IMR-90 (cell line): ENCODE measurements at regions not wholly inside any gene's neighbourhood (a gene's known extent, or its start where the extent isn't known, plus 50 kb on each side); places are given as distances from the start of the nearest gene placed in this dataset.

Source experiments
- ATAC-seq: fragments of 200-7000 bp; cut with Tn5 transposase; 2 replicates; pipeline ENCODE4 v1.9.1; 2020; ENCODE audit warnings: low read depth, mild to moderate bottlenecking, moderate library complexity
- BruUV-seq: library from RNA; stranded (reverse); fragments of 400-500 nt; replicated peaks from 2 replicates; lab custom pipeline; 2021; lab: Mats Ljungman, UMichigan
- CTCF ChIA-PET: fragments of 300-600 bp; formaldehyde crosslinking; extraction: SDS; loops from one replicate; lab custom pipeline; 2021; ENCODE audit warnings: antibody characterized with exemption; lab: Yijun Ruan, JAX
- POLR2A ChIA-PET: fragments of 300-600 bp; sonication (Branson Sonifier 250); formaldehyde crosslinking; loops from one replicate; lab custom pipeline; 2022; ENCODE audit warnings: antibody characterized with exemption; ENCODE audit not compliant: unreplicated experiment; lab: Charles Lee
- DNase-seq: peaks from one replicate; pipeline ENCODE4 v3.0.0; 2013
- H2AFZ ChIP-seq: replicated peaks from 2 replicates; pipeline ENCODE3; 2013; ENCODE audit warnings: low read length, mild to moderate bottlenecking; ENCODE audit not compliant: poor library complexity
- H2AK5ac ChIP-seq: 2 replicates; pipeline ENCODE4 v1.6.1; 2013; ENCODE audit warnings: low read depth, low read length, inconsistent platforms
- H2AK9ac ChIP-seq: replicated peaks from 2 replicates; pipeline ENCODE3; 2013; ENCODE audit warnings: mild to moderate bottlenecking, low read depth, low read length, moderate library complexity; ENCODE audit not compliant: poor library complexity
- H2BK120ac ChIP-seq: 2 replicates; pipeline ENCODE4 v1.6.1; 2013; ENCODE audit warnings: low read depth, low read length, inconsistent platforms
- H2BK15ac ChIP-seq: 3 replicates; pipeline ENCODE4 v1.6.1; 2013; ENCODE audit warnings: low read depth, low read length, inconsistent platforms
- H2BK20ac ChIP-seq: 2 replicates; pipeline ENCODE4 v1.6.1; 2013; ENCODE audit warnings: low read depth, mild to moderate bottlenecking, inconsistent platforms, low read length, moderate library complexity
- H2BK5ac ChIP-seq: 2 replicates; pipeline ENCODE4 v1.6.1; 2013; ENCODE audit warnings: mild to moderate bottlenecking, low read depth, low read length, inconsistent platforms; ENCODE audit not compliant: poor library complexity, severe bottlenecking
- H3K14ac ChIP-seq: replicated peaks from 2 replicates; pipeline ENCODE4 v1.6.1; 2013; ENCODE audit warnings: low read depth, low read length, inconsistent platforms
- H3K18ac ChIP-seq: 2 replicates; pipeline ENCODE4 v1.6.1; 2013; ENCODE audit warnings: low read depth, low read length, control low read depth
- H3K23ac ChIP-seq: 2 replicates; pipeline ENCODE4 v1.6.1; 2013; ENCODE audit warnings: low read depth, low read length, inconsistent platforms
- H3K27ac ChIP-seq: 2 replicates; pipeline ENCODE4 v1.5.1; 2013; ENCODE audit warnings: mild to moderate bottlenecking, control low read depth, low read length; ENCODE audit not compliant: insufficient read depth
- H3K27me3 ChIP-seq: 2 replicates; pipeline ENCODE4 v1.6.1; 2013; ENCODE audit warnings: low read length; ENCODE audit not compliant: control insufficient read depth, insufficient read depth
- H3K36me3 ChIP-seq: 2 replicates; pipeline ENCODE4 v1.6.1; 2013; ENCODE audit warnings: low read length, mixed read lengths; ENCODE audit not compliant: control insufficient read depth, insufficient read depth
- H3K4ac ChIP-seq: 2 replicates; pipeline ENCODE4 v1.6.1; 2013; ENCODE audit warnings: low read depth, low read length, inconsistent platforms
- H3K4me1 ChIP-seq: 2 replicates; pipeline ENCODE4 v1.6.1; 2013; ENCODE audit warnings: low read length, mixed read lengths; ENCODE audit not compliant: control insufficient read depth, insufficient read depth
- H3K4me2 ChIP-seq: 2 replicates; pipeline ENCODE4 v1.6.1; 2013; ENCODE audit warnings: low read depth, mild to moderate bottlenecking, control low read depth, low read length, moderate library complexity
- H3K4me3 ChIP-seq: 2 replicates; pipeline ENCODE4 v1.5.1; 2013; ENCODE audit warnings: low read depth, mild to moderate bottlenecking, control low read depth, low read length, moderate library complexity; ENCODE audit not compliant: insufficient read depth
- H3K56ac ChIP-seq: 2 replicates; pipeline ENCODE4 v1.6.1; 2013; ENCODE audit warnings: low read length, inconsistent platforms; ENCODE audit not compliant: insufficient read depth; ENCODE audit errors: extremely low read depth
- H3K79me1 ChIP-seq, 2 experiments: 2 replicates each; pipeline ENCODE4 v1.6.1; 2013; ENCODE audit warnings: low read length in 2 of 2, inconsistent platforms in 1 of 2, low read depth in 1 of 2
- H3K9ac ChIP-seq: 2 replicates; pipeline ENCODE4 v1.6.1; 2013; ENCODE audit warnings: low read depth, low read length, control low read depth
- H3K9me1 ChIP-seq: 2 replicates; pipeline ENCODE4 v1.6.1; 2013; ENCODE audit warnings: low read length, inconsistent platforms; ENCODE audit not compliant: insufficient read depth
- H3K9me3 ChIP-seq: 2 replicates; pipeline ENCODE4 v1.6.1; 2013; ENCODE audit warnings: low read length; ENCODE audit not compliant: control insufficient read depth, insufficient read depth
- H4K20me1 ChIP-seq: 2 replicates; pipeline ENCODE4 v1.6.1; 2013; ENCODE audit warnings: low read length, inconsistent platforms; ENCODE audit not compliant: insufficient read depth
- H4K5ac ChIP-seq: 2 replicates; pipeline ENCODE4 v1.6.1; 2013; ENCODE audit warnings: mild to moderate bottlenecking, low read depth, low read length, control low read depth
- H4K8ac ChIP-seq, 2 experiments: 2 replicates each; pipeline ENCODE4 v1.6.1; 2013; ENCODE audit warnings: low read depth in 2 of 2, low read length in 2 of 2, control low read depth in 1 of 2, inconsistent platforms in 1 of 2
- H4K91ac ChIP-seq: 2 replicates; pipeline ENCODE4 v1.6.1; 2013; ENCODE audit warnings: low read depth, low read length, inconsistent platforms; ENCODE audit not compliant: insufficient read depth
- CHD1 ChIP-seq: IDR thresholded peaks from 2 replicates; pipeline ENCODE4 v1.6.1; 2012; ENCODE audit warnings: low read depth, low read length, improper control_type of control experiment
- MXI1 ChIP-seq: IDR thresholded peaks from 2 replicates; pipeline ENCODE4 v1.6.1; 2012; ENCODE audit warnings: low read depth, mild to moderate bottlenecking, low read length, moderate library complexity, borderline replicate concordance
- NFE2L2 ChIP-seq: fragments of 150-350 bp; IDR thresholded peaks from 2 replicates; pipeline ENCODE4 v1.6.1; 2016; ENCODE audit warnings: low read depth, mild to moderate bottlenecking, low read length
- POLR2A ChIP-seq: IDR thresholded peaks from 2 replicates; pipeline ENCODE4 v1.6.1; 2012; ENCODE audit warnings: mild to moderate bottlenecking, low read depth, low read length
- RCOR1 ChIP-seq: IDR thresholded peaks from 2 replicates; pipeline ENCODE4 v1.6.1; 2012; ENCODE audit warnings: mild to moderate bottlenecking, low read length, improper control_type of control experiment; ENCODE audit not compliant: insufficient replicate concordance
- SMC3 ChIP-seq: fragments of 150-350 bp; IDR thresholded peaks from 2 replicates; pipeline ENCODE4 v1.6.1; 2016; ENCODE audit warnings: low read depth, mild to moderate bottlenecking, antibody characterized with exemption, low read length, moderate library complexity
- WGBS, 2 experiments: methylation state at CpG; one replicate each; pipeline versions ENCODE4 v1.1.5 to v1.1.7; 2013; ENCODE audit warnings: missing lambda C conversion rate in 2 of 2; ENCODE audit not compliant: insufficient read length in 1 of 2; ENCODE audit errors: extremely low coverage in 2 of 2; 5-methylcytosine and 5-hydroxymethylcytosine counted together
- dilution Hi-C: fragments of 300-500 bp; cut with HindIII; formaldehyde crosslinking; loops from one replicate; pipeline ENCODE4 v1.14.3; 2018; ENCODE audit warnings: low sequenced_read_pairs; ENCODE audit not compliant: unreplicated experiment
- in situ Hi-C: fragments of 300-500 bp; cut with MboI; formaldehyde crosslinking; loops from 3 replicates; pipeline ENCODE4 v1.14.3; 2019; ENCODE audit warnings: low sequenced_read_pairs, inconsistent platforms, mixed read lengths
- intact Hi-C: fragments of 100-400 bp; cut with micrococcal nuclease; formaldehyde crosslinking; loops from 2 replicates; pipeline ENCODE4 v1.10.0; 2022
- TF ChIP-seq, protein P1 (sequence below): fragments of 150-350 bp; IDR thresholded peaks from 2 replicates; pipeline ENCODE4 v1.6.1; 2016; ENCODE audit warnings: low read depth, mild to moderate bottlenecking, low read length, moderate library complexity, borderline replicate concordance
- TF ChIP-seq, protein P2 (sequence below): conservative IDR thresholded peaks from 2 replicates; pipeline ENCODE4 v1.5.1; 2012; ENCODE audit warnings: mild to moderate bottlenecking, low read depth, low read length, improper control_type of control experiment
- TF ChIP-seq, protein P3 (sequence below): fragments of 150-350 bp; IDR thresholded peaks from 2 replicates; pipeline ENCODE4 v1.6.1; 2017; ENCODE audit warnings: mild to moderate bottlenecking, antibody characterized with exemption, low read length, low read depth

DNA sequence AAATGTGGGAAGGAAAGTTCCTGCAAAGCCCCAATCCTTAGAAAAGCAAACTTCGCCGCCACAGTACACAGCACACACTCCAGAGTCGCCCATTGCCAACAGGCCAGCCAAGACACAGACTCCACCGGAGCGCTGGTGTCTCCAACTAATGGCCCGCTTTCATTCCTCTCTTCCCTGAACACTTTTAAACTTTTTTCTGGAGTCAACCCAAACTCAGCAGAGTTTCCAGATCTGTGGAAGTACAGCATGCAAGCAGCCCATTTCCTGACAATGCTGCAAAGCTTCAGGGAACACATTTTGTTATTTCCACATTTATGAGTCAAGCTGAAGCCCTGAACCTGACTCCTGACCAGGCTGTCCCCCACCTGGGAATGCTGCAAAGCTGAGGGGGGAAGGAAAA lies 351.9 kb downstream of the NFIB start:
- H2BK5ac ChIP-seq, result no peak overlapping the region
- no peak overlapping the region for H3K4me3 ChIP-seq
- H3K9ac ChIP-seq, result no peak overlapping the region
- no peaks in the 10 kb centered on the region for H3K4me1 ChIP-seq
- H3K79me1 ChIP-seq, result no peaks in the 10 kb centered on the region
- H4K8ac ChIP-seq, result no peak overlapping the region
- H3K27me3 ChIP-seq, result peaks cover under 1% of the 10 kb centered on the region; the same call in 1 of the 2 replicates
- in situ Hi-C loops, result no loop called here
- dilution Hi-C loops, result no loop called here
- no peak overlapping the region for H3K56ac ChIP-seq
- ChIA-PET CTCF (no interaction called here), POLR2A (no interaction called here)
- H3K9me3 ChIP-seq, result no peaks in the 10 kb centered on the region
- H2BK15ac ChIP-seq, result no peak overlapping the region
- no CpG with 5 or more reads among the region's 6 CpGs for WGBS, 2 experiments
- H2AK9ac ChIP-seq, result no peak overlapping the region
- ATAC-seq (no peak), DNase-seq (no peak)
- H3K36me3 ChIP-seq, result no peaks in the 10 kb centered on the region
- H3K23ac ChIP-seq, result no peak overlapping the region
- H3K9me1 ChIP-seq, result no peaks in the 10 kb centered on the region
- H2BK20ac ChIP-seq, result no peak overlapping the region
- H3K4ac ChIP-seq, result no peak overlapping the region
- H3K18ac ChIP-seq, result no peak overlapping the region
- no TSS peak for BruUV-seq
- H2AK5ac ChIP-seq, result no peak overlapping the region
- TF ChIP-seq CHD1, result no peak
- TF ChIP-seq RCOR1, result no peak
- TF ChIP-seq, protein P1, sequence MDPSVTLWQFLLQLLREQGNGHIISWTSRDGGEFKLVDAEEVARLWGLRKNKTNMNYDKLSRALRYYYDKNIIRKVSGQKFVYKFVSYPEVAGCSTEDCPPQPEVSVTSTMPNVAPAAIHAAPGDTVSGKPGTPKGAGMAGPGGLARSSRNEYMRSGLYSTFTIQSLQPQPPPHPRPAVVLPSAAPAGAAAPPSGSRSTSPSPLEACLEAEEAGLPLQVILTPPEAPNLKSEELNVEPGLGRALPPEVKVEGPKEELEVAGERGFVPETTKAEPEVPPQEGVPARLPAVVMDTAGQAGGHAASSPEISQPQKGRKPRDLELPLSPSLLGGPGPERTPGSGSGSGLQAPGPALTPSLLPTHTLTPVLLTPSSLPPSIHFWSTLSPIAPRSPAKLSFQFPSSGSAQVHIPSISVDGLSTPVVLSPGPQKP, result no peak
- TF ChIP-seq NFE2L2, result no peak
- no peak for TF ChIP-seq SMC3
- TF ChIP-seq, protein P2, sequence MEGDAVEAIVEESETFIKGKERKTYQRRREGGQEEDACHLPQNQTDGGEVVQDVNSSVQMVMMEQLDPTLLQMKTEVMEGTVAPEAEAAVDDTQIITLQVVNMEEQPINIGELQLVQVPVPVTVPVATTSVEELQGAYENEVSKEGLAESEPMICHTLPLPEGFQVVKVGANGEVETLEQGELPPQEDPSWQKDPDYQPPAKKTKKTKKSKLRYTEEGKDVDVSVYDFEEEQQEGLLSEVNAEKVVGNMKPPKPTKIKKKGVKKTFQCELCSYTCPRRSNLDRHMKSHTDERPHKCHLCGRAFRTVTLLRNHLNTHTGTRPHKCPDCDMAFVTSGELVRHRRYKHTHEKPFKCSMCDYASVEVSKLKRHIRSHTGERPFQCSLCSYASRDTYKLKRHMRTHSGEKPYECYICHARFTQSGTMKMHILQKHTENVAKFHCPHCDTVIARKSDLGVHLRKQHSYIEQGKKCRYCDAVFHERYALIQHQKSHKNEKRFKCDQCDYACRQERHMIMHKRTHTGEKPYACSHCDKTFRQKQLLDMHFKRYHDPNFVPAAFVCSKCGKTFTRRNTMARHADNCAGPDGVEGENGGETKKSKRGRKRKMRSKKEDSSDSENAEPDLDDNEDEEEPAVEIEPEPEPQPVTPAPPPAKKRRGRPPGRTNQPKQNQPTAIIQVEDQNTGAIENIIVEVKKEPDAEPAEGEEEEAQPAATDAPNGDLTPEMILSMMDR, result no peak
- no peak for TF ChIP-seq POLR2A
- TF ChIP-seq, protein P3, sequence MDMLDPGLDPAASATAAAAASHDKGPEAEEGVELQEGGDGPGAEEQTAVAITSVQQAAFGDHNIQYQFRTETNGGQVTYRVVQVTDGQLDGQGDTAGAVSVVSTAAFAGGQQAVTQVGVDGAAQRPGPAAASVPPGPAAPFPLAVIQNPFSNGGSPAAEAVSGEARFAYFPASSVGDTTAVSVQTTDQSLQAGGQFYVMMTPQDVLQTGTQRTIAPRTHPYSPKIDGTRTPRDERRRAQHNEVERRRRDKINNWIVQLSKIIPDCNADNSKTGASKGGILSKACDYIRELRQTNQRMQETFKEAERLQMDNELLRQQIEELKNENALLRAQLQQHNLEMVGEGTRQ, result no peak
- TF ChIP-seq MXI1, result no peak
- H2AFZ ChIP-seq, result no peak overlapping the region
- H4K20me1 ChIP-seq, result no peaks in the 10 kb centered on the region
- no peak overlapping the region for H4K91ac ChIP-seq
- H2BK120ac ChIP-seq, result no peak overlapping the region
- H3K4me2 ChIP-seq, result no peak overlapping the region
- H3K27ac ChIP-seq, result no peak overlapping the region
- no peak overlapping the region for H4K5ac ChIP-seq
- H3K14ac ChIP-seq, result no peak overlapping the region
- intact Hi-C loops, result no loop called here
